GM12878 (cell line): ENCODE measurements at regions not wholly inside any gene's neighbourhood (a gene's known extent, or its start where the extent isn't known, plus 50 kb on each side); places are given as distances from the start of the nearest gene placed in this dataset.
"Not testable (repeated sequence)": the region's sequence is repeated elsewhere in the genome, so short reads cannot be mapped to it uniquely, and the experiment has no call there.

Experiments used
- CEBPB ChIP-seq, 2 experiments: fragments of 150-350 bp in 1 of 2; IDR thresholded peaks; 2 replicates each; pipeline ENCODE4 v1.6.1; 2012 to 2014; ENCODE audit warnings: low read depth in 2 of 2, low read length in 2 of 2, borderline replicate concordance in 1 of 2, inconsistent platforms in 1 of 2
- CTCF ChIP-seq, 3 experiments: IDR thresholded peaks in 2 of 3; conservative IDR thresholded peaks in 1 of 3; 2 replicates each; pipeline ENCODE4 v1.5.1; 2011; ENCODE audit warnings: low read depth in 3 of 3, low read length in 3 of 3, mild to moderate bottlenecking in 3 of 3, control low read depth in 2 of 3, moderate library complexity in 2 of 3, inconsistent platforms in 1 of 3, mixed read lengths in 1 of 3; ENCODE audit not compliant: control insufficient read depth in 2 of 3, insufficient read depth in 1 of 3; ENCODE audit errors: extremely low read depth in 1 of 3
- EZH2 ChIP-seq: IDR thresholded peaks from 2 replicates; pipeline ENCODE4 v1.6.1; 2012; ENCODE audit warnings: low read depth, mild to moderate bottlenecking, control low read depth, inconsistent platforms, low read length, borderline replicate concordance; ENCODE audit not compliant: control insufficient read depth
- HCFC1 ChIP-seq: fragments of 150-350 bp; IDR thresholded peaks from 2 replicates; pipeline ENCODE4 v1.6.1; 2014; ENCODE audit warnings: low read length
- RFX5 ChIP-seq: IDR thresholded peaks from 2 replicates; pipeline ENCODE4 v1.6.1; 2011; ENCODE audit warnings: low read depth, low read length, improper control_type of control experiment
- SIN3A ChIP-seq: IDR thresholded peaks from 2 replicates; pipeline ENCODE4 v1.6.1; 2012; ENCODE audit warnings: low read depth, low read length, improper control_type of control experiment
- SMARCA5 ChIP-seq: fragments of 450-650 bp; IDR thresholded peaks from 2 replicates; pipeline ENCODE4 v1.6.1; 2017; ENCODE audit warnings: mild to moderate bottlenecking
- TF ChIP-seq, protein P1 (sequence below): fragments of 450-650 bp; IDR thresholded peaks from 2 replicates; pipeline ENCODE4 v1.6.1; 2017; ENCODE audit warnings: antibody characterized with exemption, mild to moderate bottlenecking, moderate library complexity

- TF ChIP-seq CTCF (IDR thresholded peaks at IDR 0.05 in 2 of 3, conservative IDR thresholded peaks at IDR 0.05 in 1 of 3; ENCODE audit: control insufficient read depth in 2 of 3, extremely low read depth in 1 of 3, insufficient read depth in 1 of 3, low read depth in 3 of 3, low read length in 3 of 3); SMARCA5; HCFC1; CEBPB (IDR thresholded peaks at IDR 0.05; ENCODE audit: borderline replicate concordance in 1 of 2, low read depth in 2 of 2, low read length in 2 of 2); RFX5; SIN3A; EZH2: not testable (repeated sequence)
- TF ChIP-seq, protein P1, sequence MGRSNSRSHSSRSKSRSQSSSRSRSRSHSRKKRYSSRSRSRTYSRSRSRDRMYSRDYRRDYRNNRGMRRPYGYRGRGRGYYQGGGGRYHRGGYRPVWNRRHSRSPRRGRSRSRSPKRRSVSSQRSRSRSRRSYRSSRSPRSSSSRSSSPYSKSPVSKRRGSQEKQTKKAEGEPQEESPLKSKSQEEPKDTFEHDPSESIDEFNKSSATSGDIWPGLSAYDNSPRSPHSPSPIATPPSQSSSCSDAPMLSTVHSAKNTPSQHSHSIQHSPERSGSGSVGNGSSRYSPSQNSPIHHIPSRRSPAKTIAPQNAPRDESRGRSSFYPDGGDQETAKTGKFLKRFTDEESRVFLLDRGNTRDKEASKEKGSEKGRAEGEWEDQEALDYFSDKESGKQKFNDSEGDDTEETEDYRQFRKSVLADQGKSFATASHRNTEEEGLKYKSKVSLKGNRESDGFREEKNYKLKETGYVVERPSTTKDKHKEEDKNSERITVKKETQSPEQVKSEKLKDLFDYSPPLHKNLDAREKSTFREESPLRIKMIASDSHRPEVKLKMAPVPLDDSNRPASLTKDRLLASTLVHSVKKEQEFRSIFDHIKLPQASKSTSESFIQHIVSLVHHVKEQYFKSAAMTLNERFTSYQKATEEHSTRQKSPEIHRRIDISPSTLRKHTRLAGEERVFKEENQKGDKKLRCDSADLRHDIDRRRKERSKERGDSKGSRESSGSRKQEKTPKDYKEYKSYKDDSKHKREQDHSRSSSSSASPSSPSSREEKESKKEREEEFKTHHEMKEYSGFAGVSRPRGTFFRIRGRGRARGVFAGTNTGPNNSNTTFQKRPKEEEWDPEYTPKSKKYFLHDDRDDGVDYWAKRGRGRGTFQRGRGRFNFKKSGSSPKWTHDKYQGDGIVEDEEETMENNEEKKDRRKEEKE, result not testable (repeated sequence)
These were observed 2828.4 kb downstream of the RPIA start for GRCh38 chr2:91519914-91520313.
